Fibroblast of skin of back (primary cell): ENCODE measurements at regions not wholly inside any gene's neighbourhood (a gene's known extent, or its start where the extent isn't known, plus 50 kb on each side); places are given as distances from the start of the nearest gene placed in this dataset.
"Not testable (repeated sequence)": the region's sequence is repeated elsewhere in the genome, so short reads cannot be mapped to it uniquely, and the experiment has no call there.

Experiments
- DNase-seq: peaks from one replicate; pipeline ENCODE4 v3.0.0-alpha.2; 2013

- no peak for DNase-seq
These were observed 804.5 kb downstream of the C4orf33 start for GRCh38 chr4:129900430-129900953.

- DNase-seq, result no peak
These were observed 805.3 kb downstream of the C4orf33 start for GRCh38 chr4:129901205-129901604.

- no peak for DNase-seq
These were observed 807.9 kb downstream of the C4orf33 start for GRCh38 chr4:129903861-129904260.

- no peak for DNase-seq
These were observed 809.3 kb downstream of the C4orf33 start for GRCh38 chr4:129905256-129905655.

- no peak for DNase-seq
These were observed 812.2 kb downstream of the C4orf33 start for GRCh38 chr4:129908117-129908516.

GRCh38 chr4:129916991-129917390, 821.0 kb downstream of the C4orf33 start:
- DNase-seq, result no peak

- DNase-seq, result no peak
These were observed 821.7 kb downstream of the C4orf33 start for GRCh38 chr4:129917651-129918050.

- no peak for DNase-seq
These were observed 831.0 kb downstream of the C4orf33 start for GRCh38 chr4:129926936-129927335.

- peak; percentile 5 for DNase-seq
These were observed 833.1 kb downstream of the C4orf33 start for GRCh38 chr4:129929052-129929451.

- no peak for DNase-seq
These were observed 834.0 kb downstream of the C4orf33 start for GRCh38 chr4:129929984-129930383.

- DNase-seq, result no peak
These were observed 854.3 kb downstream of the C4orf33 start for GRCh38 chr4:129950217-129950616.

GRCh38 chr4:129966175-129966574, 870.2 kb downstream of the C4orf33 start:
- DNase-seq, result no peak

- DNase-seq, result no peak
These were observed 872.4 kb downstream of the C4orf33 start for GRCh38 chr4:129968366-129968765.

GRCh38 chr4:129968778-129969177, 872.8 kb downstream of the C4orf33 start:
- DNase-seq, result no peak

GRCh38 chr4:129970801-129971200, 874.8 kb downstream of the C4orf33 start:
- DNase-seq, result no peak

GRCh38 chr4:129971419-129971818, 875.5 kb downstream of the C4orf33 start:
- no peak for DNase-seq

- DNase-seq, result no peak
These were observed 876.3 kb downstream of the C4orf33 start for GRCh38 chr4:129972257-129972656.

GRCh38 chr4:129974730-129975129, 878.8 kb downstream of the C4orf33 start:
- no peak for DNase-seq

GRCh38 chr4:129978315-129978714, 882.4 kb downstream of the C4orf33 start:
- no peak for DNase-seq

GRCh38 chr4:129988957-129989356, 893.0 kb downstream of the C4orf33 start:
- no peak for DNase-seq

GRCh38 chr4:129994715-129995114, 898.8 kb downstream of the C4orf33 start:
- no peak for DNase-seq

- DNase-seq, result no peak
These were observed 902.6 kb downstream of the C4orf33 start for GRCh38 chr4:129998436-129999150.

- no peak for DNase-seq
These were observed 903.2 kb downstream of the C4orf33 start for GRCh38 chr4:129999156-129999555.

GRCh38 chr4:130008461-130008860, 912.5 kb downstream of the C4orf33 start:
- no peak for DNase-seq

GRCh38 chr4:130012806-130013205, 916.9 kb downstream of the C4orf33 start:
- DNase-seq, result not testable (repeated sequence)
